ENCODE measurements at regions not wholly inside any gene's neighbourhood (a gene's known extent, or its start where the extent isn't known, plus 50 kb on each side); places are given as distances from the start of the nearest gene placed in this dataset.

GRCh38 chr6:117138425-117138824 is 126.9 kb upstream of the VGLL2 start:
- Histone ChIP-seq H3K4me1 (no peaks in the 10 kb centered on the region), H3K27me3 (no peaks in the 10 kb centered on the region), H3K36me3 (no peaks in the 10 kb centered on the region), H3K4me3 (no peak overlapping the region), H3K9me3 (no peaks in the 10 kb centered on the region), H3K27ac (no peak overlapping the region)
- no peak for TF ChIP-seq CTCF (IDR thresholded peaks at IDR 0.05)
- WGBS, 2 donors, result 78 to 85% methylated on average over 2 of the region's 2 CpGs
- intact Hi-C loops (cut with DNase I), result no loop called here
- ATAC-seq, result no peak
- no peak for FAIRE-seq
- DNase-seq, result no peak

GRCh38 chr6:117138920-117139319 is 126.4 kb upstream of the VGLL2 start:
- Histone ChIP-seq H3K36me3 (no peaks in the 10 kb centered on the region), H3K4me3 (no peak overlapping the region), H3K27ac (no peak overlapping the region), H3K27me3 (no peaks in the 10 kb centered on the region), H3K9me3 (no peaks in the 10 kb centered on the region), H3K4me1 (no peaks in the 10 kb centered on the region)
- ATAC-seq (peak in 2 of 4 donors; percentile 55 to 79), FAIRE-seq (no peak), DNase-seq (peak in 1 of 6 donors; percentile 32)
- intact Hi-C loops (cut with DNase I), result no loop called here
- TF ChIP-seq CTCF (IDR thresholded peaks at IDR 0.05), result no peak

GRCh38 chr6:117142142-117142541 is 123.2 kb upstream of the VGLL2 start:
- no peaks in the 10 kb centered on the region for H3K27me3 ChIP-seq
- no peak overlapping the region for H3K4me3 ChIP-seq
- H3K9me3 ChIP-seq, result no peaks in the 10 kb centered on the region
- ATAC-seq (no peak), DNase-seq (no peak), FAIRE-seq (no peak)
- no peaks in the 10 kb centered on the region for H3K4me1 ChIP-seq
- WGBS, 2 donors, result 54 to 61% methylated on average over 3 of the region's 3 CpGs
- H3K27ac ChIP-seq, result no peak overlapping the region
- intact Hi-C loops (cut with DNase I), result no loop called here
- no peaks in the 10 kb centered on the region for H3K36me3 ChIP-seq
- no peak for TF ChIP-seq CTCF (IDR thresholded peaks at IDR 0.05)

GRCh38 chr6:117142995-117143394 is 122.4 kb upstream of the VGLL2 start:
- FAIRE-seq, result no peak
- Histone ChIP-seq H3K9me3 (no peaks in the 10 kb centered on the region), H3K4me1 (no peaks in the 10 kb centered on the region), H3K4me3 (no peak overlapping the region), H3K27ac (no peak overlapping the region), H3K36me3 (no peaks in the 10 kb centered on the region), H3K27me3 (no peaks in the 10 kb centered on the region)
- WGBS, 2 donors, result 66 to 77% methylated on average over 1 of the region's 1 CpG
- TF ChIP-seq CTCF (IDR thresholded peaks at IDR 0.05), result no peak
- no peak for DNase-seq
- intact Hi-C loops (cut with DNase I), result no loop called here
- ATAC-seq, result no peak

GRCh38 chr6:117143647-117144046 is 121.7 kb upstream of the VGLL2 start:
- WGBS, 2 donors, result 57% methylated on average over 2 of the region's 2 CpGs
- Histone ChIP-seq H3K4me3 (no peak overlapping the region), H3K4me1 (no peaks in the 10 kb centered on the region), H3K36me3 (no peaks in the 10 kb centered on the region), H3K27ac (no peak overlapping the region), H3K9me3 (no peaks in the 10 kb centered on the region), H3K27me3 (no peaks in the 10 kb centered on the region)
- DNase-seq (no peak), ATAC-seq (no peak), FAIRE-seq (no peak)
- intact Hi-C loops (cut with DNase I), result no loop called here
- no peak for TF ChIP-seq CTCF (IDR thresholded peaks at IDR 0.05)
